H9 (cell line): ENCODE measurements at regions not wholly inside any gene's neighbourhood (a gene's known extent, or its start where the extent isn't known, plus 50 kb on each side); places are given as distances from the start of the nearest gene placed in this dataset.

Source experiments
- DNase-seq: peaks from one replicate; pipeline ENCODE4 v3.0.0-alpha.2; 2017
- H2AFZ ChIP-seq: one replicate; pipeline ENCODE4 v1.6.1; 2013; ENCODE audit warnings: mild to moderate bottlenecking, low read length, control low read depth, moderate library complexity
- H2AK5ac ChIP-seq: 2 replicates; pipeline ENCODE4 v1.6.1; 2013; ENCODE audit warnings: low read length, control low read depth, mixed read lengths; ENCODE audit not compliant: insufficient read length
- H2BK120ac ChIP-seq: one replicate; pipeline ENCODE4 v1.6.1; 2013; ENCODE audit warnings: low read depth, mild to moderate bottlenecking, low read length, control low read depth, inconsistent platforms; ENCODE audit not compliant: poor library complexity, severe bottlenecking
- H2BK12ac ChIP-seq: 2 replicates; pipeline ENCODE4 v1.6.1; 2013; ENCODE audit warnings: low read length, control low read depth, mixed read lengths, low read depth; ENCODE audit not compliant: insufficient read length
- H2BK15ac ChIP-seq: 2 replicates; pipeline ENCODE4 v1.6.1; 2013; ENCODE audit warnings: low read depth, low read length, control low read depth
- H2BK20ac ChIP-seq: one replicate; pipeline ENCODE4 v1.6.1; 2013; ENCODE audit warnings: low read depth, mild to moderate bottlenecking, low read length, control low read depth, inconsistent platforms; ENCODE audit not compliant: poor library complexity, severe bottlenecking
- H2BK5ac ChIP-seq: 2 replicates; pipeline ENCODE4 v1.6.1; 2013; ENCODE audit warnings: low read length, control low read depth, mixed read lengths; ENCODE audit not compliant: insufficient read length
- H3K14ac ChIP-seq: 2 replicates; pipeline ENCODE4 v1.6.1; 2013; ENCODE audit warnings: low read length, control low read depth; ENCODE audit not compliant: insufficient read depth
- H3K18ac ChIP-seq: 2 replicates; pipeline ENCODE4 v1.6.1; 2013; ENCODE audit warnings: low read depth, mild to moderate bottlenecking, mixed read lengths, low read length, control low read depth; ENCODE audit not compliant: insufficient read length
- H3K23ac ChIP-seq: 2 replicates; pipeline ENCODE4 v1.6.1; 2013; ENCODE audit warnings: low read length, control low read depth, mixed read lengths, low read depth; ENCODE audit not compliant: insufficient read length
- H3K23me2 ChIP-seq: 2 replicates; pipeline ENCODE4 v1.6.1; 2013; ENCODE audit warnings: low read depth, mild to moderate bottlenecking, mixed read lengths, low read length, control low read depth; ENCODE audit not compliant: insufficient read length, poor library complexity, severe bottlenecking
- H3K27ac ChIP-seq: 2 replicates; pipeline ENCODE4 v1.5.1; 2013; ENCODE audit warnings: low read length, control low read depth, mixed read lengths, low read depth; ENCODE audit not compliant: insufficient read length
- H3K27me3 ChIP-seq: 2 replicates; pipeline ENCODE4 v1.6.1; 2013; ENCODE audit warnings: low read length, control low read depth, inconsistent platforms; ENCODE audit not compliant: insufficient read depth
- H3K4ac ChIP-seq: 2 replicates; pipeline ENCODE4 v1.6.1; 2013; ENCODE audit warnings: low read depth, mild to moderate bottlenecking, control low read depth, inconsistent platforms, low read length, moderate library complexity
- H3K4me1 ChIP-seq: 2 replicates; pipeline ENCODE4 v1.6.1; 2013; ENCODE audit warnings: low read length, control low read depth, inconsistent platforms; ENCODE audit not compliant: insufficient read depth
- H3K4me2 ChIP-seq: 2 replicates; pipeline ENCODE4 v1.6.1; 2013; ENCODE audit warnings: low read length, control low read depth, mixed read lengths; ENCODE audit not compliant: insufficient read length, insufficient read depth
- H3K56ac ChIP-seq: 2 replicates; pipeline ENCODE4 v1.6.1; 2013; ENCODE audit warnings: low read depth, mild to moderate bottlenecking, mixed read lengths, low read length, control low read depth; ENCODE audit not compliant: insufficient read length
- H3K79me1 ChIP-seq: 2 replicates; pipeline ENCODE4 v1.6.1; 2013; ENCODE audit warnings: low read depth, mild to moderate bottlenecking, moderate library complexity, low read length, control low read depth, inconsistent platforms; ENCODE audit not compliant: insufficient read depth, poor library complexity, severe bottlenecking
- H3K79me2 ChIP-seq: 2 replicates; pipeline ENCODE4 v1.6.1; 2013; ENCODE audit warnings: low read length, control low read depth, inconsistent platforms; ENCODE audit not compliant: insufficient read depth
- H3K9ac ChIP-seq: 2 replicates; pipeline ENCODE4 v1.6.1; 2013; ENCODE audit warnings: low read length, control low read depth, mixed read lengths; ENCODE audit not compliant: insufficient read length; ENCODE audit errors: extremely low read depth
- H3K9me3 ChIP-seq: one replicate; pipeline ENCODE4 v1.6.1; 2013; ENCODE audit warnings: low read depth, low read length, inconsistent platforms; ENCODE audit not compliant: control insufficient read depth
- H3T11ph ChIP-seq: one replicate; pipeline ENCODE4 v1.6.1; 2013; ENCODE audit warnings: mild to moderate bottlenecking, low read length, control low read depth, inconsistent platforms
- H4K20me1 ChIP-seq: one replicate; pipeline ENCODE4 v1.6.1; 2013; ENCODE audit not compliant: control insufficient read depth, insufficient read length, insufficient read depth
- H4K5ac ChIP-seq: 2 replicates; pipeline ENCODE4 v1.6.1; 2013; ENCODE audit warnings: low read depth, mild to moderate bottlenecking, mixed read lengths, low read length, control low read depth; ENCODE audit not compliant: insufficient read length
- H4K8ac ChIP-seq: replicated peaks from 2 replicates; pipeline ENCODE4 v1.6.1; 2013; ENCODE audit warnings: low read length, control low read depth, mixed read lengths, low read depth; ENCODE audit not compliant: insufficient read length
- H4K91ac ChIP-seq: 2 replicates; pipeline ENCODE4 v1.6.1; 2013; ENCODE audit warnings: low read depth, mild to moderate bottlenecking, moderate library complexity, mixed read lengths, low read length, control low read depth; ENCODE audit not compliant: insufficient read length
- H3K27ac Mint-ChIP-seq, 3 experiments: 2 replicates in 2 of 3; 3 replicates in 1 of 3; pipeline ENCODE4 v1.8.0; 2020 to 2021; ENCODE audit warnings: mixed read lengths in 3 of 3, mild to moderate bottlenecking in 1 of 3, moderate library complexity in 1 of 3
- H3K27me3 Mint-ChIP-seq: 2 replicates; pipeline ENCODE4 v1.8.0; 2021; ENCODE audit warnings: low read depth, mild to moderate bottlenecking, moderate library complexity, mixed read lengths
- H3K36me3 Mint-ChIP-seq, 3 experiments: 2 replicates in 2 of 3; 3 replicates in 1 of 3; pipeline ENCODE4 v1.8.0; 2020 to 2021; ENCODE audit warnings: low read depth in 3 of 3, mixed read lengths in 3 of 3; ENCODE audit not compliant: insufficient read depth in 1 of 3
- H3K4me1 Mint-ChIP-seq, 2 experiments: 2 replicates each; pipeline ENCODE4 v1.8.0; 2020; ENCODE audit warnings: mixed read lengths in 2 of 2
- H3K4me3 Mint-ChIP-seq, 2 experiments: 2 replicates in 1 of 2; 3 replicates in 1 of 2; pipeline ENCODE4 v1.8.0; 2020 to 2021; ENCODE audit warnings: mild to moderate bottlenecking in 2 of 2, mixed read lengths in 2 of 2, moderate library complexity in 1 of 2
- H3K9me3 Mint-ChIP-seq, 2 experiments: 2 replicates in 1 of 2; 3 replicates in 1 of 2; pipeline ENCODE4 v1.8.0; 2020; ENCODE audit warnings: mild to moderate bottlenecking in 2 of 2, mixed read lengths in 2 of 2, moderate library complexity in 1 of 2
- CTCF ChIP-seq: fragments of 200-600 bp; sonication (generic); conservative IDR thresholded peaks from 3 replicates; pipeline ENCODE4 v1.8.0; 2021; ENCODE audit warnings: antibody characterized with exemption, mild to moderate bottlenecking
- WGBS: extraction: QIAGEN DNeasy Blood & Tissue Kit; methylation state at CpG from one replicate; pipeline ENCODE4 v1.1.7; 2013; ENCODE audit warnings: missing lambda C conversion rate, low lambda C conversion rate, mixed read lengths; ENCODE audit not compliant: insufficient read length; ENCODE audit errors: extremely low coverage; 5-methylcytosine and 5-hydroxymethylcytosine counted together

- H3T11ph ChIP-seq, result no peak overlapping the region
- H2AK5ac ChIP-seq, result no peak overlapping the region
- H3K4ac ChIP-seq, result no peak overlapping the region
- no peak overlapping the region for H4K8ac ChIP-seq
- no peak overlapping the region for H2BK120ac ChIP-seq
- no peak overlapping the region for H3K27ac ChIP-seq
- no peak overlapping the region for H2AFZ ChIP-seq
- no peaks in the 10 kb centered on the region; the same call in 1 of the 2 replicates for H3K4me1 ChIP-seq
- Mint-ChIP-seq H3K9me3 (peaks cover 0 to 3% of the 10 kb centered on the region in 2 experiments; a peak in 1 of 5 replicates), H3K4me1 (peaks cover 9 to 11% of the 10 kb centered on the region in 2 experiments), H3K4me3 (no peak overlapping the region), H3K27me3 (no peaks in the 10 kb centered on the region), H3K27ac (no peak overlapping the region), H3K36me3 (no peaks in the 10 kb centered on the region; a peak in 1 of 7 replicates)
- DNase-seq, result no peak
- H2BK20ac ChIP-seq, result no peak overlapping the region
- H3K56ac ChIP-seq, result no peak overlapping the region
- H4K5ac ChIP-seq, result no peak overlapping the region
- no peaks in the 10 kb centered on the region for H3K9me3 ChIP-seq
- H3K18ac ChIP-seq, result no peak overlapping the region
- H3K4me2 ChIP-seq, result no peak overlapping the region
- no peak overlapping the region for H2BK12ac ChIP-seq
- no peak overlapping the region for H3K23ac ChIP-seq
- no peaks in the 10 kb centered on the region for H3K79me1 ChIP-seq
- no peaks in the 10 kb centered on the region for H3K27me3 ChIP-seq
- no peaks in the 10 kb centered on the region for H3K23me2 ChIP-seq
- no peak overlapping the region for H3K9ac ChIP-seq
- H4K91ac ChIP-seq, result no peak overlapping the region
- H4K20me1 ChIP-seq, result no peaks in the 10 kb centered on the region
- no peak overlapping the region for H2BK15ac ChIP-seq
- no peak overlapping the region for H3K14ac ChIP-seq
- no CpG with 5 or more reads among the region's 4 CpGs for WGBS
- no peak overlapping the region for H2BK5ac ChIP-seq
- no peak for TF ChIP-seq CTCF
- H3K79me2 ChIP-seq, result no peaks in the 10 kb centered on the region
Measured at GRCh38 chr21:25304611-25305010, 302.7 kb downstream of the MRPL39 start.
